ENCODE measurements at regions not wholly inside any gene's neighbourhood (a gene's known extent, or its start where the extent isn't known, plus 50 kb on each side); places are given as distances from the start of the nearest gene placed in this dataset.

DNA sequence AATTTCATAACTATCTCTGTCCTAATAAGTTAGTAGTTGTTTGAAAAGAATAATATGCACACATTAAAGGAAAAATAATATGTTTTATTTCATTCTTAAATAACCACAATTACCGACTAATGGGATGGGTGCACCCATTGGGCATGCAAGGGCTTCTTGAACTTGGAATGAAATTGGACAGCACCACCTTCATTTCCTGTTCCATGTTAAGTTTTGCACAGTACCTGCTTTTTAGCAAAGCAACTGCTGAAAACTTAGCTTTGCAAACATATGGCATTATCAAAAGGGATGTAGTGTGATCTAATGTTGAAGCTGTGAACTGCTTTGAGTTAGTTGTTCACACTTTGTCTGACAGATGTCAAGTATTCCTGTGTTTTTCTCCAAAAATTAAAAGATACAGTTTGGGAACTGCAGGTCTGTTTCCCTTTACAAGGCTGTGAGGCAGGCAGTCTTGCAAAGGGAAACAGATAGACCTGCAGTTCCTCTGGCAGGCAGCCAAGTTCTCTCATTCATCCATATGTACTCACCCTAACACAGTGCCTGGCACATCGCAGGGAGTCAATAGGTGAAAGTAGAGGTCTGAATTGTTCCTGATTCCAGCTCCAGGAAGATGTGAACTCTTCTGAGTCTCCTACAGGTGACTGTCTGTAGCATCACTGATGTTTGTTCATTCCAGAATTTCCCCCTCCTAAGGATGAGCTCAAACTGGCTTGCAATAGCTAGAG is 64.3 kb upstream of the GOLGA8B start:
- TF ChIP-seq CTCF (conservative IDR thresholded peaks at IDR 0.05 in 1 of 2, IDR thresholded peaks at IDR 0.05 in 1 of 2; ENCODE audit: extremely low read depth in 1 of 2, insufficient read depth in 1 of 2, low read depth in 1 of 2, low read length in 2 of 2) (no peak), EZH2 (IDR thresholded peaks at IDR 0.05; ENCODE audit: borderline replicate concordance, low read length) (no peak)
